ENCODE measurements at regions not wholly inside any gene's neighbourhood (a gene's known extent, or its start where the extent isn't known, plus 50 kb on each side); places are given as distances from the start of the nearest gene placed in this dataset.

DNA sequence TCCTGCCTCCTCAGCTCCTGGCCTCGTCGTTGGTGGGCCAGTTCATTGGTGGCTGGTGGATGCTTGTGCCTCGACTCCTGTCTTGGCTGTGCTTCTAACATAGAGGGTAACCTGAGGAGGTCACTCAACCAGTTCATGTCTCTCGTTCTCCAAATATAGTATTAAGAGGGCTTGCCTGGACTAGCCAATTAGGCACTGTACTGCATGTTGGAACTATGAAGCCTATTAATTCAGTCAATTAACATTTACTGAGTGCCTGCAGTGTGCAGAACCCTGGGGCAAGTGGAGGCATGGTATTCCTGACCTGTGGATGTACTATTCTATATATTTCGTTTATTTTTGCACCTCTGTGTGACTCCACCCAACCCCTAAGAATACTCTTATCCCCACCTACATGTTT, 89.9 kb upstream of the PELI1 start:
- DNase-seq (ENCODE audit: low spot score) = no peak
- in situ Hi-C loops (cut with MboI; ENCODE audit: low sequenced_read_pairs, unreplicated experiment) = no loop called here

DNA sequence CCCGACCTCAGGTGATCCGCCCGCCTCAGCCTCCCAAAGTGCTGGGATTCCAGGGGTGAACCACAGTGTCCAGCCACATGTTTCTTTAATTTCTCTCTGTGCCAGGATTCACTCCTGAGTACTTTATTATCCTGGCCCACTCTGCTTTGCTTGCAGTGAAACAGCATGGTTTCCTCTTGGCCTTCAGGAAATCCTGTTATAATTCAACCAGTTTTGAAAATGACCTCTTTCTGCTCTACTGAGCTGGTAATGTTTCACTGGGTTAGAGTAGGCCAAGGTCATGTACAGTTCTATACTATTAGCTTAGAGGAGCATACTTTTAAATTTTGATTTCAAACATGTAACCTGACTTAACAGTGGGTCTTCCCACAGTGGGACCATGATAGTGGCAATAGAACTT, 90.6 kb upstream of the PELI1 start:
- in situ Hi-C loops (cut with MboI; ENCODE audit: low sequenced_read_pairs, unreplicated experiment) = no loop called here
- DNase-seq (ENCODE audit: low spot score) = no peak
- TF ChIP-seq, protein P1, sequence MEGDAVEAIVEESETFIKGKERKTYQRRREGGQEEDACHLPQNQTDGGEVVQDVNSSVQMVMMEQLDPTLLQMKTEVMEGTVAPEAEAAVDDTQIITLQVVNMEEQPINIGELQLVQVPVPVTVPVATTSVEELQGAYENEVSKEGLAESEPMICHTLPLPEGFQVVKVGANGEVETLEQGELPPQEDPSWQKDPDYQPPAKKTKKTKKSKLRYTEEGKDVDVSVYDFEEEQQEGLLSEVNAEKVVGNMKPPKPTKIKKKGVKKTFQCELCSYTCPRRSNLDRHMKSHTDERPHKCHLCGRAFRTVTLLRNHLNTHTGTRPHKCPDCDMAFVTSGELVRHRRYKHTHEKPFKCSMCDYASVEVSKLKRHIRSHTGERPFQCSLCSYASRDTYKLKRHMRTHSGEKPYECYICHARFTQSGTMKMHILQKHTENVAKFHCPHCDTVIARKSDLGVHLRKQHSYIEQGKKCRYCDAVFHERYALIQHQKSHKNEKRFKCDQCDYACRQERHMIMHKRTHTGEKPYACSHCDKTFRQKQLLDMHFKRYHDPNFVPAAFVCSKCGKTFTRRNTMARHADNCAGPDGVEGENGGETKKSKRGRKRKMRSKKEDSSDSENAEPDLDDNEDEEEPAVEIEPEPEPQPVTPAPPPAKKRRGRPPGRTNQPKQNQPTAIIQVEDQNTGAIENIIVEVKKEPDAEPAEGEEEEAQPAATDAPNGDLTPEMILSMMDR (IDR thresholded peaks at IDR 0.05; ENCODE audit: borderline replicate concordance, control extremely low read depth, extremely low read depth, insufficient read depth, missing control alignments) = no peak

More for the DNA sequence above, 89.9 kb upstream of the PELI1 start:
- TF ChIP-seq, protein P1 (IDR thresholded peaks at IDR 0.05; ENCODE audit: borderline replicate concordance, control extremely low read depth, extremely low read depth, insufficient read depth, missing control alignments) = no peak

DNA sequence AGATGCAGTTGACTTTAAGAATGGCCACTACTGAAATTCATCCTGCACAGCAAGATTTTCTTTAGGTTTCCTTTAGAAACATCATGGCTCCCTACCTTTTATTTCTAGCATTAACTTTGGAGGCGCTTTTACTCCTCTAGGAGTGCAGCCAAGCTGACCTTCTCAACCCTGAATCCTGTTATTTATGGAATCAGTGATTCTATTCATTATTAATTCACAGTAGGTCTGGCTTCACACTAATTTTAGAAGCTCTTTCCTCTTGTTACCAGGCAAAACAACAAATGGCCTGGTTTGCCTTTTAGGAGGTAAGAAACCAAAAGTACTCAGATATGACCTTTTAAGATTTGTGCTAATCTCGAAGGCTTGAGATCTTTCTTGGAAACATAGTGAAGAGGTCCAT, 93.0 kb upstream of the PELI1 start:
- TF ChIP-seq, protein P1 (IDR thresholded peaks at IDR 0.05; ENCODE audit: borderline replicate concordance, control extremely low read depth, extremely low read depth, insufficient read depth, missing control alignments) = no peak
- DNase-seq (ENCODE audit: low spot score) = no peak
- in situ Hi-C loops (cut with MboI; ENCODE audit: low sequenced_read_pairs, unreplicated experiment) = no loop called here

DNA sequence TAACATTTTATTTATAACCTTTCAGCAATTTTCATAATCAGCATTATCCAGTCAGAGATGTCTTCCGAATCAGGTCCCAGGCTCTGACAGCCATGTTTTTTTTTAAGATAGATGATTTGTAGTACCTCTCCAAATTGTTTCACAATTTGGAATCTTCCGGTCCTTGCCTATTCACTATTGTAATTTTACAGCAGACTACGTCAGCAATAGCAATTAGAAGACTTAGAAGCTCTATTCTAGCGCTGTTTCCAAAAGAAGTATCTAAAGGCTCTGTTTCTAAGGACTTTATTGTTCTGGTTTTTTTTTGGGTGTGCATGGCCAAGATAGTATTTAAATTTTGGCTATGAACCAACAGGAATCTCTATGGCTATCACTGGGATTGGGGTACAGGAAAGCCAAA, 94.6 kb upstream of the PELI1 start:
- in situ Hi-C loops (cut with MboI; ENCODE audit: low sequenced_read_pairs, unreplicated experiment) = no loop called here

DNA sequence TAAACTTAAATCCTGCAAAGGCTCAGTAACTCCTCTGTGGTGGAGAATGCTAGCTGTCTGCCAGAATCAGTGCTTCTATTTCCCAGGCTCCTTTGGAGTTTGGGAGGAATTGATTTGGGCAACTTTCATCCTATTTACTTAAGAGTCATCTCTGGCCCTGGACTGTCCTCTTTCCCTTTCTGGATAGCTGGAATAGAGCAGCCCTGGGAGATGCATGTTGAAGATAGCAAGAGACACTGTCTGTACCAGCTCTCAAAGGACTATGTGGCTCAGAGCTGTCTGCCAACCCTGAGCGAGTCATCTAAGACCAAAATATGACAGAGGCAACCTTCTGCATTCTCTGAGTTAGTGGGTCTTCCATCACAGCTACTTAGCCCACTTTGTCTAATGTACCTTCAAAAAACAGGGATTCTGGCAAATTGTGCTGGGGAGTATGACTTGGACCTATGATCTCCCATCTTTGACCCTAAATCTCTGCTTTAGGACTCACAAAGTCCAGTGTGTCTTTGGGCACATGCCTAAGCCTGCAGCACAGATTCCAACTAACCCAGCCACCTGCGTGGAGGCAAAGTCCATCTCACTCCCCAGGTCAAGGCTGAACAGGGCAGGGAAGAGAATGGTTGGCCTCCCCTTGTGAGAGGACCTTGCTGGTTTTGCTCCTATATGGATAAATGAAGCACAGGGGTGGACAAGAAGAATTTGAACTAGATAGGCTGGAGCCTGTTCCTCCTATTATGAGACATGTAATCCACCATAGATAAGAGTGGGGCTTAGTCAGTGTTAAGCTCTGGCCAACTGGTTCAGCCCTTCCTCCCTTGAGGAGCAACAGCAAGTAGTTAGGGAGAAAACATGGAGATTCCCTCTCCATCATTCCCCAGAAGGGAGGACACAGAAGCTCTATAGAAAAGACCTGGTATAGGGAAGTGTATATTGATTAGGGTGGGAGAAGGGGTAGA, 99.1 kb upstream of the PELI1 start:
- TF ChIP-seq, protein P1 (IDR thresholded peaks at IDR 0.05; ENCODE audit: borderline replicate concordance, control extremely low read depth, extremely low read depth, insufficient read depth, missing control alignments) = no peak
- in situ Hi-C loops (cut with MboI; ENCODE audit: low sequenced_read_pairs, unreplicated experiment) = no loop called here
- no peak for DNase-seq (ENCODE audit: low spot score)

More for the DNA sequence above, 94.6 kb upstream of the PELI1 start:
- TF ChIP-seq, protein P1 (IDR thresholded peaks at IDR 0.05; ENCODE audit: borderline replicate concordance, control extremely low read depth, extremely low read depth, insufficient read depth, missing control alignments) = no peak
- DNase-seq (ENCODE audit: low spot score) = no peak

DNA sequence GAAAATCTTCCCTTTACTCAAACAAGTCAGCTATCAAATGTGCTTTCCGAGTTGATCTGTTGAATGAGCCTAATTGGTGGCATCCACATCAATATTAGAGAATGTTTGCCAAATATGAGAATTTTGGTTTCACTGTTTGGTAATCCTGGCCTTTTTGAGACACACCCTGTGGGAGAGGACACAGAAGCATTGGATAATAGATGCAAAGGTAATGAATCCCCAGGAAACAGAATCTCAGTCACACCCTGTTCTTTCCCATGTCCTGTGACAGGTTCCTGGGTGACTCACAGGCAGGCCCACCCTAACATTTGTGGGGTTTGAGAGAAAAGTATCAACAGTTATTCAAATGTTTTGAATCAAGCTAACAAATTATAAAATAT, 99.8 kb upstream of the PELI1 start:
- in situ Hi-C loops (cut with MboI; ENCODE audit: low sequenced_read_pairs, unreplicated experiment) = no loop called here
- DNase-seq (ENCODE audit: low spot score) = no peak
- TF ChIP-seq, protein P1 (IDR thresholded peaks at IDR 0.05; ENCODE audit: borderline replicate concordance, control extremely low read depth, extremely low read depth, insufficient read depth, missing control alignments) = no peak

Data from GM13976 (cell line).